ENCODE measurements at regions not wholly inside any gene's neighbourhood (a gene's known extent, or its start where the extent isn't known, plus 50 kb on each side); places are given as distances from the start of the nearest gene placed in this dataset.

DNA sequence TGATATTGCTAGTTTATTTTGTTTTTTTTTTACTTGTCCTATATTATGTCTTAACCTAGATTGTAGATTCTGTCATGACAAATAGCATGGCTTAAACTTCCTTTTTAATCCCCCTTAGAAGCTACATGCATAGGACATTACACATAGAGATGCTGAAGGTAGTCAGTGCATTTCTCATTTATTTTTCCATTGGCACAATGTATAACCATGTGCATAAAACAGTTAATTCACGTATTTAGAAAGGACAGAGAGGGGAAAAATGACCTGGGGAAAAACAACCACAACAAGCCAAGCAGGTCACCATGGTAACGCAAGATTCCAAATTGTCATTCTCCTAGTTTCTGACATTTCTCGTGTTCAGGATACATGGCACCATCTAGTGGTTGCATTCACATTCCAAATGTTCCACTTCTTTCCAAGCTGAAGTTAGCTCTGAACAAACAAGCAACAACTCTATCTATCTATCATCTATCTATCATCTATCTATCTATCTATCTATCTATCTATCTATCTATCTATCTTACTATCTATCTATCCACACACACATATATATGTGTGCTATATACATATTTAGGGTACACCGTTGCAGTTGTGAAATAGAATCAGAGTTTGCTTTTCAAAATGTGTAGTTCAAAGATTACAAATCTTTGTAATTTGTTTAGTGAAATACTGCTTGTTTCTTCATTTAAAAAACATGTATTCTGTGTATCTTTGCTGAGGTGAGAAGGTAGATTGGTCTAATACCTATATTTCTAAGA is 487.2 kb upstream of the ST8SIA4 start:
- Mint-ChIP-seq H3K36me3 (ENCODE audit: low read depth) (no peaks in the 10 kb centered on the region), H3K27ac (no peak overlapping the region), H3K4me3 (no peak overlapping the region), H3K27me3 (no peaks in the 10 kb centered on the region), H3K4me1 (no peaks in the 10 kb centered on the region), H3K9me3 (no peaks in the 10 kb centered on the region)
- ATAC-seq (ENCODE audit: low read depth) (no peak), DNase-seq (no peak)
- ChIA-PET CTCF (interaction anchor here (0.7 to 2.3 kb wide), 4 partner anchors 692 to 960 kb away, joined by 3 to 24 read pairs (median 8); no protein-coding TSS in a partner anchor), POLR2A (no interaction called here)
- intact Hi-C loops (cut with micrococcal nuclease): loop anchor here (1.0 kb wide), 3 partner anchors 767 to 960 kb away; no protein-coding TSS in a partner anchor
- TF ChIP-seq, protein P1, sequence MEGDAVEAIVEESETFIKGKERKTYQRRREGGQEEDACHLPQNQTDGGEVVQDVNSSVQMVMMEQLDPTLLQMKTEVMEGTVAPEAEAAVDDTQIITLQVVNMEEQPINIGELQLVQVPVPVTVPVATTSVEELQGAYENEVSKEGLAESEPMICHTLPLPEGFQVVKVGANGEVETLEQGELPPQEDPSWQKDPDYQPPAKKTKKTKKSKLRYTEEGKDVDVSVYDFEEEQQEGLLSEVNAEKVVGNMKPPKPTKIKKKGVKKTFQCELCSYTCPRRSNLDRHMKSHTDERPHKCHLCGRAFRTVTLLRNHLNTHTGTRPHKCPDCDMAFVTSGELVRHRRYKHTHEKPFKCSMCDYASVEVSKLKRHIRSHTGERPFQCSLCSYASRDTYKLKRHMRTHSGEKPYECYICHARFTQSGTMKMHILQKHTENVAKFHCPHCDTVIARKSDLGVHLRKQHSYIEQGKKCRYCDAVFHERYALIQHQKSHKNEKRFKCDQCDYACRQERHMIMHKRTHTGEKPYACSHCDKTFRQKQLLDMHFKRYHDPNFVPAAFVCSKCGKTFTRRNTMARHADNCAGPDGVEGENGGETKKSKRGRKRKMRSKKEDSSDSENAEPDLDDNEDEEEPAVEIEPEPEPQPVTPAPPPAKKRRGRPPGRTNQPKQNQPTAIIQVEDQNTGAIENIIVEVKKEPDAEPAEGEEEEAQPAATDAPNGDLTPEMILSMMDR (IDR thresholded peaks at IDR 0.05): no peak

GRCh38 chr5:101385276-101385675 is 482.2 kb upstream of the ST8SIA4 start:
- no peak for DNase-seq
- no peak for ATAC-seq (ENCODE audit: low read depth)
- TF ChIP-seq, protein P1 (IDR thresholded peaks at IDR 0.05): no peak
- no peaks in the 10 kb centered on the region for H3K36me3 Mint-ChIP-seq (ENCODE audit: low read depth)
- H3K27me3 Mint-ChIP-seq: no peaks in the 10 kb centered on the region
- ChIA-PET CTCF (no interaction called here), POLR2A (no interaction called here)
- intact Hi-C loops (cut with micrococcal nuclease): no loop called here
- no peaks in the 10 kb centered on the region for H3K9me3 Mint-ChIP-seq
- no peak overlapping the region for H3K27ac Mint-ChIP-seq
- H3K4me3 Mint-ChIP-seq: no peak overlapping the region
- H3K4me1 Mint-ChIP-seq: no peaks in the 10 kb centered on the region

GRCh38 chr5:101370181-101370580 is 467.1 kb upstream of the ST8SIA4 start:
- Mint-ChIP-seq H3K9me3 (no peaks in the 10 kb centered on the region), H3K27me3 (no peaks in the 10 kb centered on the region), H3K27ac (no peak overlapping the region), H3K4me3 (no peak overlapping the region), H3K4me1 (no peaks in the 10 kb centered on the region), H3K36me3 (ENCODE audit: low read depth) (no peaks in the 10 kb centered on the region)
- no peak for ATAC-seq (ENCODE audit: low read depth)
- intact Hi-C loops (cut with micrococcal nuclease): no loop called here
- TF ChIP-seq, protein P1 (IDR thresholded peaks at IDR 0.05): no peak
- no peak for DNase-seq
- ChIA-PET POLR2A (no interaction called here), CTCF (no interaction called here)

- Mint-ChIP-seq H3K27me3 (no peaks in the 10 kb centered on the region), H3K27ac (no peak overlapping the region), H3K36me3 (ENCODE audit: low read depth) (no peaks in the 10 kb centered on the region), H3K9me3 (no peaks in the 10 kb centered on the region), H3K4me3 (no peak overlapping the region), H3K4me1 (no peaks in the 10 kb centered on the region)
- DNase-seq (no peak), ATAC-seq (ENCODE audit: low read depth) (no peak)
- intact Hi-C loops (cut with micrococcal nuclease): loop anchor here (10.0 kb wide), 1 partner anchor 590 kb away; no protein-coding TSS in a partner anchor
- POLR2A ChIA-PET: no interaction called here
- CTCF ChIA-PET: no interaction called here
- TF ChIP-seq, protein P1 (IDR thresholded peaks at IDR 0.05): no peak
Observed at GRCh38 chr5:101364469-101364868, 461.4 kb upstream of the ST8SIA4 start.

GRCh38 chr5:101362067-101362466 is 459.0 kb upstream of the ST8SIA4 start:
- intact Hi-C loops (cut with micrococcal nuclease): loop anchor here (10.0 kb wide), 1 partner anchor 587 kb away; no protein-coding TSS in a partner anchor
- Mint-ChIP-seq H3K27me3 (no peaks in the 10 kb centered on the region), H3K4me3 (no peak overlapping the region), H3K27ac (no peak overlapping the region), H3K4me1 (no peaks in the 10 kb centered on the region), H3K9me3 (no peaks in the 10 kb centered on the region), H3K36me3 (ENCODE audit: low read depth) (no peaks in the 10 kb centered on the region)
- POLR2A ChIA-PET: no interaction called here
- CTCF ChIA-PET: no interaction called here
- DNase-seq: no peak
- ATAC-seq (ENCODE audit: low read depth): no peak
- TF ChIP-seq, protein P1 (IDR thresholded peaks at IDR 0.05): no peak
